ENCODE measurements at regions not wholly inside any gene's neighbourhood (a gene's known extent, or its start where the extent isn't known, plus 50 kb on each side); places are given as distances from the start of the nearest gene placed in this dataset.
A peak's percentile ranks its signal among the peaks of the same experiment; 100 is the strongest.

GRCh38 chr5:17358031-17358430 lies 140.0 kb upstream of the TAF11L2 start:
- no peaks in the 10 kb centered on the region for H3K79me2 ChIP-seq (ENCODE audit: insufficient read depth, low read length)
- H3K36me3 Mint-ChIP-seq (ENCODE audit: low read depth, unreplicated experiment) = no peaks in the 10 kb centered on the region
- H3K9me3 Mint-ChIP-seq (ENCODE audit: unreplicated experiment) = peaks cover 17% of the 10 kb centered on the region
- FAIRE-seq (no peak), DNase-seq (ENCODE audit: low read depth) (no peak)
- no peak overlapping the region for H2AFZ ChIP-seq (ENCODE audit: low read depth, low read length)
- no peak overlapping the region for H3K9ac ChIP-seq (ENCODE audit: low read length)
- peaks cover 10% of the 10 kb centered on the region for H3K4me1 Mint-ChIP-seq (ENCODE audit: low read depth, unreplicated experiment)
- H3K9me3 ChIP-seq (ENCODE audit: insufficient read depth, low read depth, low read length) = no peaks in the 10 kb centered on the region
- H3K4me3 ChIP-seq (ENCODE audit: insufficient read depth, low read depth, low read length) = no peak overlapping the region
- H3K36me3 ChIP-seq (ENCODE audit: insufficient read depth, low read length) = no peaks in the 10 kb centered on the region
- no peak overlapping the region for H3K27ac ChIP-seq (ENCODE audit: low read depth, low read length)
- H3K27me3 ChIP-seq (ENCODE audit: insufficient read depth, low read length) = no peaks in the 10 kb centered on the region
- H4K20me1 ChIP-seq (ENCODE audit: insufficient read depth, low read length) = no peaks in the 10 kb centered on the region
- H3K4me2 ChIP-seq (ENCODE audit: low read length) = no peak overlapping the region
- H3K4me3 Mint-ChIP-seq (ENCODE audit: unreplicated experiment) = no peak overlapping the region
- no peaks in the 10 kb centered on the region for H3K27me3 Mint-ChIP-seq (ENCODE audit: low read depth, unreplicated experiment)
- no peak overlapping the region for H3K27ac Mint-ChIP-seq (ENCODE audit: unreplicated experiment)
- TF ChIP-seq CTCF (IDR thresholded peaks at IDR 0.05; ENCODE audit: insufficient read depth, low read depth, low read length) (no peak), EZH2 (IDR thresholded peaks at IDR 0.05; ENCODE audit: insufficient read depth, low read length) (no peak)
- H3K4me1 ChIP-seq (ENCODE audit: insufficient read depth, low read length) = peaks cover 7% of the 10 kb centered on the region

DNA sequence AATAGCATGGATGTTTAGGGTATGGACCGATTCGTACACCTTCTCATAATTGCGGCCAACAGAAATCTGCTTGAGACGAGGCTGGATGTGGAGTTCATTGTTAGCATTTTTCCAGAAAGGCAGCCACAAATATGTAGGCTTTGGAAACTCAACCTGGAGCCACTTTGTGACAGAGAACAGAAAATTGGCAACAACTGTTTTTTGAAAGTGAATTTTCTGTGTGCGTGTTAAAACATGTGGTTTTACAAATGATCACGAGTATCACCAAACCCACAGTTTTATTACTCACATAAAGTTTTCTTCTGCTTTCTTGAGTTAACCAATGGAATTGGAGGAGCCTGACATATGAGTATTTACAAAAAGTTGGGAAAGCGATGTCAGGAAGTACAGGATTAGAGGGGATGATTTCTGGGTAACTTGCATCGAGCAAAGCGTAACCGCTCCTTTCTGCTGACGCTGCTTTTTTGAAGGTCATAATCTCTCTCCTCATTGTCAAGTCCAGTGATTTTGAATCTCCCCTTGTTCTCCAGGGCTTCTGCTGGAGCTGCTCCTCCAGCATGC lies 138.5 kb upstream of the TAF11L2 start:
- H3K27me3 Mint-ChIP-seq (ENCODE audit: low read depth, unreplicated experiment) = no peaks in the 10 kb centered on the region
- Histone ChIP-seq H3K4me2 (ENCODE audit: low read length) (peak overlapping the region; percentile 26), H3K79me2 (ENCODE audit: insufficient read depth, low read length) (no peaks in the 10 kb centered on the region), H3K9me3 (ENCODE audit: insufficient read depth, low read depth, low read length) (no peaks in the 10 kb centered on the region), H3K4me3 (ENCODE audit: insufficient read depth, low read depth, low read length) (no peak overlapping the region), H4K20me1 (ENCODE audit: insufficient read depth, low read length) (no peaks in the 10 kb centered on the region), H3K36me3 (ENCODE audit: insufficient read depth, low read length) (no peaks in the 10 kb centered on the region), H3K27me3 (ENCODE audit: insufficient read depth, low read length) (no peaks in the 10 kb centered on the region), H3K27ac (ENCODE audit: low read depth, low read length) (no peak overlapping the region), H3K4me1 (ENCODE audit: insufficient read depth, low read length) (peaks cover 7% of the 10 kb centered on the region), H3K9ac (ENCODE audit: low read length) (no peak overlapping the region), H2AFZ (ENCODE audit: low read depth, low read length) (no peak overlapping the region)
- FAIRE-seq = peak; percentile 39
- no peak overlapping the region for H3K27ac Mint-ChIP-seq (ENCODE audit: unreplicated experiment)
- H3K4me1 Mint-ChIP-seq (ENCODE audit: low read depth, unreplicated experiment) = peaks cover 10% of the 10 kb centered on the region
- H3K4me3 Mint-ChIP-seq (ENCODE audit: unreplicated experiment) = no peak overlapping the region
- no peak for TF ChIP-seq CTCF (IDR thresholded peaks at IDR 0.05; ENCODE audit: insufficient read depth, low read depth, low read length)
- TF ChIP-seq EZH2 (IDR thresholded peaks at IDR 0.05; ENCODE audit: insufficient read depth, low read length) = no peak
- H3K9me3 Mint-ChIP-seq (ENCODE audit: unreplicated experiment) = peaks cover 17% of the 10 kb centered on the region
- H3K36me3 Mint-ChIP-seq (ENCODE audit: low read depth, unreplicated experiment) = no peaks in the 10 kb centered on the region
- DNase-seq (ENCODE audit: low read depth) = peak; percentile 96

- no peaks in the 10 kb centered on the region for H3K79me2 ChIP-seq (ENCODE audit: insufficient read depth, low read length)
- Mint-ChIP-seq H3K4me3 (ENCODE audit: unreplicated experiment) (no peak overlapping the region), H3K9me3 (ENCODE audit: unreplicated experiment) (peaks cover 19% of the 10 kb centered on the region), H3K27me3 (ENCODE audit: low read depth, unreplicated experiment) (no peaks in the 10 kb centered on the region), H3K4me1 (ENCODE audit: low read depth, unreplicated experiment) (peaks cover 12% of the 10 kb centered on the region), H3K36me3 (ENCODE audit: low read depth, unreplicated experiment) (no peaks in the 10 kb centered on the region), H3K27ac (ENCODE audit: unreplicated experiment) (no peak overlapping the region)
- H3K9ac ChIP-seq (ENCODE audit: low read length) = no peak overlapping the region
- no peak for TF ChIP-seq CTCF (IDR thresholded peaks at IDR 0.05; ENCODE audit: insufficient read depth, low read depth, low read length)
- H3K36me3 ChIP-seq (ENCODE audit: insufficient read depth, low read length) = no peaks in the 10 kb centered on the region
- no peaks in the 10 kb centered on the region for H3K9me3 ChIP-seq (ENCODE audit: insufficient read depth, low read depth, low read length)
- no peaks in the 10 kb centered on the region for H3K27me3 ChIP-seq (ENCODE audit: insufficient read depth, low read length)
- no peak overlapping the region for H3K4me3 ChIP-seq (ENCODE audit: insufficient read depth, low read depth, low read length)
- no peak overlapping the region for H3K4me2 ChIP-seq (ENCODE audit: low read length)
- peaks cover 14% of the 10 kb centered on the region for H3K4me1 ChIP-seq (ENCODE audit: insufficient read depth, low read length)
- DNase-seq (ENCODE audit: low read depth) (no peak), FAIRE-seq (no peak)
- H3K27ac ChIP-seq (ENCODE audit: low read depth, low read length) = no peak overlapping the region
- no peak overlapping the region for H2AFZ ChIP-seq (ENCODE audit: low read depth, low read length)
- no peaks in the 10 kb centered on the region for H4K20me1 ChIP-seq (ENCODE audit: insufficient read depth, low read length)
Observed at GRCh38 chr5:17360879-17361278, 137.2 kb upstream of the TAF11L2 start.

Data from astrocyte (in vitro differentiated cells and primary cell).